ENCODE measurements at regions not wholly inside any gene's neighbourhood (a gene's known extent, or its start where the extent isn't known, plus 50 kb on each side); places are given as distances from the start of the nearest gene placed in this dataset.

DNA sequence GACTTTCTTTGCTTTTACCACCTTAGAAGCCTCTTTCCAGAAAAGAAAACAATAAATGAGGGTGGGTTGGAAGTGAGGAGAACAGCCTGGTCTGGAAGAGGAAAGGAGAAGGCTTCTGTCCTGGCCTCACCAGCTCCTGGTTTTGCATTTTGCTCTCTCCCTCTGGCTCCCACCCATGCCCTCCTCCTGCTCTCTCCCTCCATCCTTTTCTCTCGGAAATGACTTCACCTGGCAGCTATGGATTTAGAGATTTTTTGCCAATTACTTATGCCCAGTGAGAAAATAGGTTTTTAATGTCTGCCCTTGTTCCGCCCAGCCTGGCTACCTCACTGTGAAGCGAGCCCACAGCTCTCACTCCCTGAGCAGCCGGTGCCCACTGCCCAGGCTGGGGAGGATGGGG is 77.9 kb upstream of the NTRK3 start:
- H3K27ac ChIP-seq: no peak overlapping the region
- TF ChIP-seq, protein P1, sequence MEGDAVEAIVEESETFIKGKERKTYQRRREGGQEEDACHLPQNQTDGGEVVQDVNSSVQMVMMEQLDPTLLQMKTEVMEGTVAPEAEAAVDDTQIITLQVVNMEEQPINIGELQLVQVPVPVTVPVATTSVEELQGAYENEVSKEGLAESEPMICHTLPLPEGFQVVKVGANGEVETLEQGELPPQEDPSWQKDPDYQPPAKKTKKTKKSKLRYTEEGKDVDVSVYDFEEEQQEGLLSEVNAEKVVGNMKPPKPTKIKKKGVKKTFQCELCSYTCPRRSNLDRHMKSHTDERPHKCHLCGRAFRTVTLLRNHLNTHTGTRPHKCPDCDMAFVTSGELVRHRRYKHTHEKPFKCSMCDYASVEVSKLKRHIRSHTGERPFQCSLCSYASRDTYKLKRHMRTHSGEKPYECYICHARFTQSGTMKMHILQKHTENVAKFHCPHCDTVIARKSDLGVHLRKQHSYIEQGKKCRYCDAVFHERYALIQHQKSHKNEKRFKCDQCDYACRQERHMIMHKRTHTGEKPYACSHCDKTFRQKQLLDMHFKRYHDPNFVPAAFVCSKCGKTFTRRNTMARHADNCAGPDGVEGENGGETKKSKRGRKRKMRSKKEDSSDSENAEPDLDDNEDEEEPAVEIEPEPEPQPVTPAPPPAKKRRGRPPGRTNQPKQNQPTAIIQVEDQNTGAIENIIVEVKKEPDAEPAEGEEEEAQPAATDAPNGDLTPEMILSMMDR (IDR thresholded peaks at IDR 0.05): no peak
- no peak for TF ChIP-seq ZFX (IDR thresholded peaks at IDR 0.05; ENCODE audit: borderline replicate concordance)

DNA sequence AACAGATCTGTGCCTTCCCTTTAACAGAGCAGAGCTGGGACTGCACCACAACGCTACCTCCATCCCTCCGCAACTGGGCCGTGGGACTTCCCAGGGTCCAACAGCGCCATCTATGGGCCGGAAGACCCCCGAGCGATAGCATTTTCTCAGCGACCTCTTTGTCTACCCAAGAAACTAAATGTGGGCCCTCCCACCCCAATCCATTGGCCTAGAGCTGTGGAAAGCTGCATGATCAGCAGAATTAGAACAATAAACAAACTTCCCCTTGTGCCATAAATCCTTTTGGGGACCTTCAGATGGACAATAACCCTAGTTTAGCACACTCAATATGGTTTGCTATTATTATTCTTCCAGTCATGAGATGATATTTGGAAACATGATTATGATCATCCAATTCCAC is 74.8 kb upstream of the NTRK3 start:
- no peak for TF ChIP-seq ZFX (IDR thresholded peaks at IDR 0.05; ENCODE audit: borderline replicate concordance)
- TF ChIP-seq, protein P1 (IDR thresholded peaks at IDR 0.05): peak; percentile 92
- H3K27ac ChIP-seq: no peak overlapping the region

- no peak for TF ChIP-seq ZFX (IDR thresholded peaks at IDR 0.05; ENCODE audit: borderline replicate concordance)
- TF ChIP-seq, protein P1 (IDR thresholded peaks at IDR 0.05): no peak
Measured at GRCh38 chr15:88326924-88327323, 70.4 kb upstream of the NTRK3 start.

DNA sequence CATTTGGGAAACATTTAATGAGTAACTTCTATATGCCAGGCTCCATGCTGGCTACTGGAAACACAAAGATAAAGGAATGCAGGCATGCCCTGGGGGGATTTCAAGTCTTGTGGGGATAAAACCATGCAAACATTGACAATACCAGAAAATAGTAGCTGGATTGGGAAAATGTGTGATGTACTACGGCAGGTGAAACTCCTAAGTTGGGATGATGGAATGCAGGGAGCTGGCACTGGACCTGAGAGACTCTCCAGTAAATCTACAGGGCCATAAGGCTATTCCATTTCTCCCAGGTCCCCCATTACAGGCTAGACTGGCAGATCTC is 68.2 kb upstream of the NTRK3 start:
- TF ChIP-seq, protein P1 (IDR thresholded peaks at IDR 0.05): no peak
- TF ChIP-seq ZFX (IDR thresholded peaks at IDR 0.05; ENCODE audit: borderline replicate concordance): no peak
- H3K27ac ChIP-seq: no peak overlapping the region

More at GRCh38 chr15:88326924-88327323, 70.4 kb upstream of the NTRK3 start:
- H3K27ac ChIP-seq: no peak overlapping the region

- TF ChIP-seq, protein P1 (IDR thresholded peaks at IDR 0.05): no peak
- no peak for TF ChIP-seq ZFX (IDR thresholded peaks at IDR 0.05; ENCODE audit: borderline replicate concordance)
- no peak overlapping the region for H3K27ac ChIP-seq
Measured at GRCh38 chr15:88323976-88324740, 67.6 kb upstream of the NTRK3 start.

DNA sequence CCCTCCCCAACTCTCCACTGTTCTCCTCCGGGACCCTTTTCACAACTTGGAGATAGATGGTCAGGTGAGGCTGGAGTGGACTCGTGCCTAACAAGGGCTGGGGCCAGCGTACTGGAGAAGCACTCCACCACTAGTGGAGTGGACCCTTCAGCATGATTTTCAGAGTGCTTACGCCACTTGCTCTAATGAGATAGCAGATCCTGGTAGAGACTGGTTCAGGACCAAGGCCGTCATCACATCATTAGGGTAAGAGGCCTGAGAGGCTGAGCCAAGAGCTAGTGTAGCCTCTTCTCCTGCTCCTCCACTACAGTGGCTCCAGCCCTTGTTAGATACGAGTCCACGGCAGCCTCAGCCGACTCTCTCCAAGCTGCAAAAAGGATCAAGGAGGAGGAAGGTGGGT is 66.9 kb upstream of the NTRK3 start:
- TF ChIP-seq ZFX (IDR thresholded peaks at IDR 0.05; ENCODE audit: borderline replicate concordance): no peak
- TF ChIP-seq, protein P1 (IDR thresholded peaks at IDR 0.05): no peak
- H3K27ac ChIP-seq: no peak overlapping the region

DNA sequence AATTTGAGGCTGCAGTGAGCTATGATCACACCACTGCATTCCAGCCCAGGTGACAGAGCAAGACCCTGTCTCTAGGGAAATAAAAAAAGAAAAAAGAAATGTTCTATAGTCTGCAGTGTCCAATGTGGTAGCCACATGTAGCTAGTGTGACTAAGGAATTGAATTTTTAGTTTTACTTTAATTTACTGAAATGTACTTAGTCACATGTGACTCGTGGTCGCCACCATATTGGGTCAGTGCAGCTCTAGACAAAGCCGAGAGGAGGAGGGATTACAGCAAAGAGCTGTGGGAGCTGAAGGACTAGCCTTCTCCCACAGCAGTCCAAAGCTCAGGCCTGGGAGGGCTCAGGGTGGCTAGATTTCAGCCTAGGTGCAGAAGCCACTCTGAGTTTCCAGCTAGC is 65.9 kb upstream of the NTRK3 start:
- H3K27ac ChIP-seq: no peak overlapping the region
- no peak for TF ChIP-seq ZFX (IDR thresholded peaks at IDR 0.05; ENCODE audit: borderline replicate concordance)
- TF ChIP-seq, protein P1 (IDR thresholded peaks at IDR 0.05): no peak
